Upper lobe of left lung (tissue), 6 donors: ENCODE measurements at regions not wholly inside any gene's neighbourhood (a gene's known extent, or its start where the extent isn't known, plus 50 kb on each side); places are given as distances from the start of the nearest gene placed in this dataset.

Source experiments
- ATAC-seq, 2 donors: fragments of 200-7000 bp; cut with Tn5 transposase; one replicate each; pipeline ENCODE4 v1.9.1; 2022; ENCODE audit warnings: mild to moderate bottlenecking in 2 of 2, moderate library complexity in 2 of 2; ENCODE audit not compliant: low FRiP score in 2 of 2
- DNase-seq, 2 donors: peaks; one replicate each; pipeline ENCODE4 v3.0.0-alpha.2; 2019 to 2020
- H3K27ac ChIP-seq, 4 donors: fragments of 200-600 bp; sonication (generic); one replicate each; pipeline ENCODE4 v1.5.1; 2016 to 2019
- H3K27me3 ChIP-seq, 4 donors: fragments of 200-600 bp; sonication (generic); one replicate each; pipeline ENCODE4 v1.5.1; 2017 to 2019
- H3K36me3 ChIP-seq, 4 donors: fragments of 200-600 bp; sonication (generic); one replicate each; pipeline ENCODE4 v1.5.1; 2016 to 2019
- H3K4me1 ChIP-seq, 4 donors: fragments of 200-600 bp; sonication (generic); one replicate each; pipeline ENCODE4 v1.5.1; 2018 to 2019
- H3K4me3 ChIP-seq, 4 donors: fragments of 200-600 bp; sonication (generic); one replicate each; pipeline ENCODE4 v1.5.1; 2017 to 2019; ENCODE audit warnings: mild to moderate bottlenecking in 2 of 4, moderate library complexity in 1 of 4
- H3K9me3 ChIP-seq, 4 donors: fragments of 200-600 bp; sonication (generic); one replicate each; pipeline ENCODE4 v1.5.1; 2018 to 2019
- EP300 ChIP-seq, 4 donors: sonication (generic); formaldehyde crosslinking; IDR thresholded peaks; one replicate each; pipeline ENCODE4 v1.5.1; 2017; ENCODE audit warnings: antibody characterized with exemption in 4 of 4, control low read depth in 2 of 4
- POLR2A ChIP-seq, 4 donors: fragments of 450-650 bp; IDR thresholded peaks; one replicate each; pipeline ENCODE4 v1.5.1; 2016 to 2017; ENCODE audit warnings: antibody characterized with exemption in 4 of 4, mild to moderate bottlenecking in 2 of 4
- POLR2AphosphoS5 ChIP-seq, 2 donors: sonication (generic); formaldehyde crosslinking; IDR thresholded peaks; one replicate each; pipeline ENCODE4 v1.5.1; 2017; ENCODE audit warnings: antibody characterized with exemption in 2 of 2
- WGBS, 2 donors: methylation state at CpG; one replicate each; pipeline ENCODE4 v1.1.5; 2017 to 2018; 5-methylcytosine and 5-hydroxymethylcytosine counted together
- TF ChIP-seq, protein P1 (sequence below), 6 experiments: fragments of 450-650 bp in 4 of 6; fragments of 200-600 bp in 2 of 6; sonication (generic) in 2 of 6; IDR thresholded peaks; one replicate each; pipeline ENCODE4 v1.5.1; 2016 to 2019; ENCODE audit warnings: antibody characterized with exemption in 6 of 6
- donor health status: DM: no; HTN: no; CAD: no; lungs with moderate emphysema.
- donor health status: DM: no; HTN: yes; CAD: no; lungs with severe emphysema.

DNA sequence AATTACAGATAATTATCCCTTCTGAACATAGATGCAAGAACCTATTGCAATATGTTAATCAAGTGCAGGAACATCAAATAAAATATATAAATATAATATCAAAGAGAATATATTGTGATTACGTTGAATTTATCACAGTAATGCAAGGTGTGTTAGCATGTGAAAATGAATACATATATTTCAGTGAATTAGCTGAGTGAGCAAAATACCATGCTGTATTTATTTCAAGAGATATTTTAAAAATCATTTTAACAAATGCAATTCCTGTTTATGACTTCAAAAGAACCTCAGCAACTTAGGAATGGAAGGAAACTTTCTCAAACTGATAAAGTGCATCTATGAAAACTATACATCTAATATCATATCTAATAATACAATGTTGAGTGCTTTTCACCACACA, 856.9 kb upstream of the PTPRD start:
- no peak overlapping the region for H3K4me3 ChIP-seq
- 86 to 93% methylated on average over 1 of the region's 1 CpG for WGBS, 2 donors
- peaks cover 0 to 8% (median 0%) of the 10 kb centered on the region in 4 donors for H3K9me3 ChIP-seq
- H3K27me3 ChIP-seq: no peaks in the 10 kb centered on the region
- DNase-seq (no peak), ATAC-seq (no peak)
- H3K4me1 ChIP-seq: no peaks in the 10 kb centered on the region
- no peak overlapping the region for H3K27ac ChIP-seq
- TF ChIP-seq POLR2AphosphoS5 (IDR thresholded peaks at IDR 0.05): no peak
- TF ChIP-seq POLR2A (IDR thresholded peaks at IDR 0.05): no peak
- TF ChIP-seq, protein P1, sequence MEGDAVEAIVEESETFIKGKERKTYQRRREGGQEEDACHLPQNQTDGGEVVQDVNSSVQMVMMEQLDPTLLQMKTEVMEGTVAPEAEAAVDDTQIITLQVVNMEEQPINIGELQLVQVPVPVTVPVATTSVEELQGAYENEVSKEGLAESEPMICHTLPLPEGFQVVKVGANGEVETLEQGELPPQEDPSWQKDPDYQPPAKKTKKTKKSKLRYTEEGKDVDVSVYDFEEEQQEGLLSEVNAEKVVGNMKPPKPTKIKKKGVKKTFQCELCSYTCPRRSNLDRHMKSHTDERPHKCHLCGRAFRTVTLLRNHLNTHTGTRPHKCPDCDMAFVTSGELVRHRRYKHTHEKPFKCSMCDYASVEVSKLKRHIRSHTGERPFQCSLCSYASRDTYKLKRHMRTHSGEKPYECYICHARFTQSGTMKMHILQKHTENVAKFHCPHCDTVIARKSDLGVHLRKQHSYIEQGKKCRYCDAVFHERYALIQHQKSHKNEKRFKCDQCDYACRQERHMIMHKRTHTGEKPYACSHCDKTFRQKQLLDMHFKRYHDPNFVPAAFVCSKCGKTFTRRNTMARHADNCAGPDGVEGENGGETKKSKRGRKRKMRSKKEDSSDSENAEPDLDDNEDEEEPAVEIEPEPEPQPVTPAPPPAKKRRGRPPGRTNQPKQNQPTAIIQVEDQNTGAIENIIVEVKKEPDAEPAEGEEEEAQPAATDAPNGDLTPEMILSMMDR (IDR thresholded peaks at IDR 0.05): no peak
- TF ChIP-seq EP300 (IDR thresholded peaks at IDR 0.05): no peak
- H3K36me3 ChIP-seq: no peaks in the 10 kb centered on the region

DNA sequence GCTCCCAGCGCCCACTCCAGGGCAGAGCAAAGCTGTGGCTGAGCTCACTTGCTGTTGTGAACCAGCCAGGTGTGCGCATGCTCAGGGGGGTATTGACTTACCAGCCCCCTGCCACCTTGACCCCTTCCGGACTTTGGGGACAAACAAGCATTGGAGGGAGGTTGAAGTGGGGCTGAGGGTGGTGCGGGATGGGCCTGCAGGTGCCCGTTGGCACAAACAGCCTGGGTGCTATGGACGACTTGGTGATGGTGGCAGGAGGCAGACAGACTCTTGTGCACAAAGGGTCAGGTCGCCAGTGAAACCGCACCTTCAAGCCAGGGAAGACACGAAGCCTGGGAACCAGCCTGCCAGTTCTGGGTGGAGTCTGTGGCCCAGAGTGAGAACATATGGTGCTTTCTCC, 858.5 kb upstream of the PTPRD start:
- Histone ChIP-seq H3K36me3 (no peaks in the 10 kb centered on the region), H3K27ac (no peak overlapping the region), H3K27me3 (no peaks in the 10 kb centered on the region), H3K9me3 (peaks cover 0 to 8% (median 0%) of the 10 kb centered on the region in 4 donors), H3K4me1 (no peaks in the 10 kb centered on the region), H3K4me3 (no peak overlapping the region)
- DNase-seq (peak in 1 of 2 donors; percentile 27), ATAC-seq (no peak)
- TF ChIP-seq, protein P1 (IDR thresholded peaks at IDR 0.05): no peak
- no peak for TF ChIP-seq EP300 (IDR thresholded peaks at IDR 0.05)
- no peak for TF ChIP-seq POLR2A (IDR thresholded peaks at IDR 0.05)
- WGBS, 2 donors: 85% methylated on average over 5 to 9 of the region's 9 CpGs

DNA sequence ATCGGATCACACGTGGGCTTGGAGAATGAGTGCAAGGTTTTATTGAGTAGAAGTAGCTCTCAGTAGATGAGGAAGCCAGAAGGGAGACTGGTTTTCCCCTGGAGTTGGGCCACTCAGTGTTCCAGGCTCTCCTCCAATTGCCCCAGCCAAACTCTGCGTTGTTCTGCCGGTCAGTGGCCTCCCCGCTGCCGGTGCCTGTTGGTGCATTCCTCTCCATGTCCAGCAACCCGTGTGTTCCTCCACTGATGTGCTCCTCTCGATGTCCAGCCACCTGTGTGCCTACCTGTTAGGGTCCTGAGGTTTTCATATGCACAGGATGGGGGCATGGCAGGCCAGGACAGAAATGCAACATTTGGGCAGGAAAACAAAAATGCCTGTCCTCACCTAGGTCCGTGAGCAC, 888.0 kb upstream of the PTPRD start:
- DNase-seq: peak in 1 of 2 donors; percentile 16
- Histone ChIP-seq H3K4me3 (no peak overlapping the region), H3K9me3 (peaks cover 0 to 3% (median 0%) of the 10 kb centered on the region in 4 donors), H3K27me3 (no peaks in the 10 kb centered on the region), H3K4me1 (no peaks in the 10 kb centered on the region), H3K36me3 (no peaks in the 10 kb centered on the region), H3K27ac (no peak overlapping the region)
- WGBS, 2 donors: 83 to 90% methylated on average over 9 of the region's 9 CpGs
- TF ChIP-seq, protein P1 (IDR thresholded peaks at IDR 0.05): no peak
- TF ChIP-seq POLR2AphosphoS5 (IDR thresholded peaks at IDR 0.05) (no peak), EP300 (IDR thresholded peaks at IDR 0.05) (no peak), POLR2A (IDR thresholded peaks at IDR 0.05) (no peak)
- ATAC-seq: no peak

DNA sequence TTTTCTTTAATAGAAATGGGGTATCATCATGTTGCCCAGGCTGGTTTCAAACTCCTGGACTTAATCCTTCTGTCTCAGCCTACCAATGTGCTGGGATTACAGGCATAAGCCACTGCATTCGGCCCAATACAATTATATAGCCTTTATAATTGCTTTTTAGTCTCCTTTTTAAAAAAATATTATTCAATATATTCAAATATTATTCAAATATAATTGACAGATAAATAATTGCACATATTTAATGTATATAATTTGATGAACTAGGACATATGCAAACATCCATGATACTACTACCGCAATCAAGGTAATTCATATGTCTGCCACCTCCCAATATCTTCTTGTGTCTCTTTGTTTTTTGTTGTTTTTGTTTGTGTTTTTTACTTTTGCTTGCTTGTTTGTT, 894.2 kb upstream of the PTPRD start:
- H3K36me3 ChIP-seq: no peaks in the 10 kb centered on the region
- DNase-seq (no peak), ATAC-seq (no peak)
- no peak overlapping the region for H3K4me3 ChIP-seq
- no peaks in the 10 kb centered on the region for H3K27me3 ChIP-seq
- H3K27ac ChIP-seq: no peak overlapping the region
- 68 to 79% methylated on average over 2 of the region's 2 CpGs for WGBS, 2 donors
- no peak for TF ChIP-seq POLR2AphosphoS5 (IDR thresholded peaks at IDR 0.05)
- H3K4me1 ChIP-seq: no peaks in the 10 kb centered on the region
- H3K9me3 ChIP-seq: peaks cover 0 to 11% (median 0%) of the 10 kb centered on the region in 4 donors

DNA sequence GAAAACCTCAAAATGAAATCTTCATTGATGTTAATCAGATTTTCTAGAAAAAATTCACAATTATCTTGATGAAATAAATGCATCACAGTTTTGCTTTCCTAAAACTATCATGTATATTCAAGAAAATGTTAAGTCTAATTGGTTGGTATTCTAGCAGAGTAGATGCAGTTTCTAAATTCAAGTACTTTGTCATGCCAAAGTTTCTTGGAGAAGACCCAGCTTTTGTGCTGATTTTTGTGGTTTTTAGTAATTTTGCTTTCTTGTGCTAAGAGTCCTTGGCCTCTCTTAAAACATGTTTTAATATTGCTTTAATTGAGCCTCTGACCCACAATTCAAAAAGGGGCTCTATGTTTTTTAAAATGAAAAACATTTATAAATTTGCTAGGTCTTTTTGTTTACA, 924.8 kb upstream of the PTPRD start:
- Histone ChIP-seq H3K9me3 (no peaks in the 10 kb centered on the region), H3K27me3 (no peaks in the 10 kb centered on the region), H3K4me3 (no peak overlapping the region), H3K27ac (no peak overlapping the region), H3K4me1 (no peaks in the 10 kb centered on the region), H3K36me3 (no peaks in the 10 kb centered on the region)
- TF ChIP-seq, protein P1 (IDR thresholded peaks at IDR 0.05): no peak
- TF ChIP-seq POLR2A (IDR thresholded peaks at IDR 0.05): no peak
- no peak for TF ChIP-seq EP300 (IDR thresholded peaks at IDR 0.05)
- TF ChIP-seq POLR2AphosphoS5 (IDR thresholded peaks at IDR 0.05): no peak
- no peak for DNase-seq
- ATAC-seq: no peak
